KOPT-K1 (cell line): ENCODE measurements at regions not wholly inside any gene's neighbourhood (a gene's known extent, or its start where the extent isn't known, plus 50 kb on each side); places are given as distances from the start of the nearest gene placed in this dataset.

Source experiments
- H3K27ac ChIP-seq: fragments of 200-600 bp; sonication (generic); 2 replicates; pipeline ENCODE4 v1.5.1; 2016; ENCODE audit warnings: antibody characterized with exemption, mild to moderate bottlenecking, low read depth, low read length; ENCODE audit not compliant: poor library complexity, severe bottlenecking
- H3K36me3 ChIP-seq: fragments of 200-600 bp; sonication (generic); 2 replicates; pipeline ENCODE4 v1.5.1; 2017; ENCODE audit warnings: antibody characterized with exemption, mild to moderate bottlenecking, low read length, moderate library complexity; ENCODE audit not compliant: insufficient read depth
- H3K9me3 ChIP-seq: fragments of 200-600 bp; sonication (generic); 2 replicates; pipeline ENCODE4 v1.5.1; 2017; ENCODE audit warnings: antibody characterized with exemption, low read length, mild to moderate bottlenecking; ENCODE audit not compliant: insufficient read depth, poor library complexity, severe bottlenecking

GRCh38 chr13:59447031-59447430 lies 716.7 kb downstream of the DIAPH3 start:
- Histone ChIP-seq H3K27ac (no peak overlapping the region), H3K36me3 (no peaks in the 10 kb centered on the region)

GRCh38 chr13:59447846-59448620 lies 715.7 kb downstream of the DIAPH3 start:
- no peaks in the 10 kb centered on the region for H3K9me3 ChIP-seq

More at GRCh38 chr13:59447031-59447430, 716.7 kb downstream of the DIAPH3 start:
- no peaks in the 10 kb centered on the region for H3K9me3 ChIP-seq

GRCh38 chr13:59449750-59450149 lies 714.0 kb downstream of the DIAPH3 start:
- H3K9me3 ChIP-seq = no peaks in the 10 kb centered on the region
- no peak overlapping the region for H3K27ac ChIP-seq
- H3K36me3 ChIP-seq = no peaks in the 10 kb centered on the region

More at GRCh38 chr13:59447846-59448620, 715.7 kb downstream of the DIAPH3 start:
- H3K27ac ChIP-seq = no peak overlapping the region
- no peaks in the 10 kb centered on the region for H3K36me3 ChIP-seq

- Histone ChIP-seq H3K9me3 (no peaks in the 10 kb centered on the region), H3K36me3 (no peaks in the 10 kb centered on the region), H3K27ac (no peak overlapping the region)
Measured at GRCh38 chr13:59450229-59450628, 713.5 kb downstream of the DIAPH3 start.

- no peaks in the 10 kb centered on the region for H3K9me3 ChIP-seq
- H3K36me3 ChIP-seq = no peaks in the 10 kb centered on the region
- no peak overlapping the region for H3K27ac ChIP-seq
Measured at GRCh38 chr13:59451236-59451635, 712.5 kb downstream of the DIAPH3 start.

GRCh38 chr13:59452189-59452890 lies 711.4 kb downstream of the DIAPH3 start:
- H3K9me3 ChIP-seq = no peaks in the 10 kb centered on the region
- no peak overlapping the region for H3K27ac ChIP-seq
- no peaks in the 10 kb centered on the region for H3K36me3 ChIP-seq

- no peaks in the 10 kb centered on the region for H3K36me3 ChIP-seq
- H3K9me3 ChIP-seq = no peaks in the 10 kb centered on the region
- H3K27ac ChIP-seq = no peak overlapping the region
Measured at GRCh38 chr13:59458908-59459579, 704.7 kb downstream of the DIAPH3 start.

- H3K27ac ChIP-seq = no peak overlapping the region
- H3K9me3 ChIP-seq = no peaks in the 10 kb centered on the region
- H3K36me3 ChIP-seq = no peaks in the 10 kb centered on the region
Measured at GRCh38 chr13:59459972-59460371, 703.8 kb downstream of the DIAPH3 start.

GRCh38 chr13:59461411-59461810 lies 702.3 kb downstream of the DIAPH3 start:
- H3K9me3 ChIP-seq = no peaks in the 10 kb centered on the region
- H3K36me3 ChIP-seq = no peaks in the 10 kb centered on the region
- no peak overlapping the region for H3K27ac ChIP-seq

- H3K9me3 ChIP-seq = no peaks in the 10 kb centered on the region
- H3K27ac ChIP-seq = no peak overlapping the region
- no peaks in the 10 kb centered on the region for H3K36me3 ChIP-seq
Measured at GRCh38 chr13:59463023-59463422, 700.7 kb downstream of the DIAPH3 start.

GRCh38 chr13:59464926-59465325 lies 698.8 kb downstream of the DIAPH3 start:
- Histone ChIP-seq H3K9me3 (peaks cover 4% of the 10 kb centered on the region), H3K36me3 (no peaks in the 10 kb centered on the region), H3K27ac (no peak overlapping the region)

GRCh38 chr13:59468396-59468795 lies 695.3 kb downstream of the DIAPH3 start:
- no peak overlapping the region for H3K27ac ChIP-seq
- peaks cover 4% of the 10 kb centered on the region for H3K9me3 ChIP-seq
- H3K36me3 ChIP-seq = no peaks in the 10 kb centered on the region

GRCh38 chr13:59471106-59471505 lies 692.6 kb downstream of the DIAPH3 start:
- H3K27ac ChIP-seq = no peak overlapping the region
- no peaks in the 10 kb centered on the region for H3K36me3 ChIP-seq
- H3K9me3 ChIP-seq = peaks cover 4% of the 10 kb centered on the region

GRCh38 chr13:59472134-59472533 lies 691.6 kb downstream of the DIAPH3 start:
- Histone ChIP-seq H3K36me3 (no peaks in the 10 kb centered on the region), H3K9me3 (peaks cover 4% of the 10 kb centered on the region), H3K27ac (no peak overlapping the region)

GRCh38 chr13:59474696-59475095 lies 689.0 kb downstream of the DIAPH3 start:
- Histone ChIP-seq H3K9me3 (no peaks in the 10 kb centered on the region), H3K27ac (no peak overlapping the region), H3K36me3 (no peaks in the 10 kb centered on the region)
